K562 (cell line): ENCODE measurements at regions not wholly inside any gene's neighbourhood (a gene's known extent, or its start where the extent isn't known, plus 50 kb on each side); places are given as distances from the start of the nearest gene placed in this dataset.

Source experiments
- ARID3A ChIP-seq: IDR thresholded peaks from 2 replicates; pipeline ENCODE4 v1.6.1; 2012; ENCODE audit warnings: low read depth, low read length, improper control_type of control experiment, borderline replicate concordance
- ASH1L ChIP-seq: fragments of 450-650 bp; IDR thresholded peaks from 2 replicates; pipeline ENCODE4 v1.6.1; 2018; ENCODE audit warnings: borderline replicate concordance, mild to moderate bottlenecking, low read depth; ENCODE audit not compliant: partially characterized antibody
- CEBPZ ChIP-seq: fragments of 150-350 bp; IDR thresholded peaks from 2 replicates; pipeline ENCODE4 v1.6.1; 2014; ENCODE audit warnings: low read depth, mild to moderate bottlenecking, low read length, borderline replicate concordance
- CHCHD3 ChIP-seq: fragments of 250-450 bp; sonication (Bioruptor Pico); IDR thresholded peaks from 2 replicates; pipeline ENCODE4 v2.1.2; 2022; ENCODE audit warnings: mild to moderate bottlenecking
- HOXB6 ChIP-seq: fragments of 250-450 bp; sonication (Bioruptor Pico); IDR thresholded peaks from 2 replicates; pipeline ENCODE4 v1.5.1; 2022; ENCODE audit warnings: mild to moderate bottlenecking, borderline replicate concordance
- MAFF ChIP-seq: IDR thresholded peaks from 2 replicates; pipeline ENCODE4 v1.6.1; 2012; ENCODE audit warnings: low read length, improper control_type of control experiment
- NBN ChIP-seq: fragments of 450-650 bp; IDR thresholded peaks from 2 replicates; pipeline ENCODE4 v1.6.1; 2016; ENCODE audit warnings: low read depth, mild to moderate bottlenecking
- PHF20 ChIP-seq: fragments of 450-650 bp; IDR thresholded peaks from 2 replicates; pipeline ENCODE4 v1.6.1; 2018; ENCODE audit not compliant: partially characterized antibody
- POLR2B ChIP-seq: fragments of 450-650 bp; IDR thresholded peaks from 2 replicates; pipeline ENCODE4 v1.6.1; 2018; ENCODE audit warnings: low read depth; ENCODE audit not compliant: partially characterized antibody
- RNF2 ChIP-seq: sonication (generic); IDR thresholded peaks from 2 replicates; pipeline ENCODE4 v1.6.1; 2016
- SPI1 ChIP-seq: IDR thresholded peaks from 2 replicates; pipeline ENCODE4 v1.6.1; 2011; ENCODE audit warnings: low read depth, low read length, control low read depth, borderline replicate concordance
- SRSF1 ChIP-seq: fragments of 200-400 bp; formaldehyde crosslinking; IDR thresholded peaks from 2 replicates; pipeline ENCODE4 v1.6.1; 2017; ENCODE audit warnings: mild to moderate bottlenecking, low read depth, low read length, moderate library complexity
- TCF7L2 ChIP-seq: fragments of 150-350 bp; IDR thresholded peaks from 2 replicates; pipeline ENCODE4 v1.6.1; 2016; ENCODE audit warnings: low read depth, mild to moderate bottlenecking, low read length, moderate library complexity
- ZFP1 ChIP-seq: fragments of 450-650 bp; formaldehyde crosslinking; IDR thresholded peaks from 2 replicates; pipeline ENCODE4 v1.4.0; 2020; ENCODE audit warnings: mild to moderate bottlenecking, mixed read lengths
- ZNF609 ChIP-seq: sonication (generic); formaldehyde crosslinking; IDR thresholded peaks from 2 replicates; pipeline ENCODE4 v1.8.1; 2023; ENCODE audit warnings: missing genetic modification reagents, mild to moderate bottlenecking, borderline replicate concordance
- ZNF655 ChIP-seq: fragments of 250-450 bp; sonication (Bioruptor Pico); IDR thresholded peaks from 2 replicates; pipeline ENCODE4 v1.5.0; 2021
- ZSCAN29 ChIP-seq: fragments of 450-650 bp; IDR thresholded peaks from 2 replicates; pipeline ENCODE4 v1.6.1; 2017

- TF ChIP-seq ZNF655, result no peak
- no peak for TF ChIP-seq HOXB6
- peak; percentile 11; the same call in 1 of the 2 replicates for TF ChIP-seq MAFF
- TF ChIP-seq SRSF1, result no peak
- TF ChIP-seq ZFP1 (CRISPR knock-in tag), result no peak
- no peak for TF ChIP-seq POLR2B
- no peak for TF ChIP-seq CHCHD3 (CRISPR knock-in tag)
- no peak for TF ChIP-seq SPI1
- TF ChIP-seq ARID3A, result peak; percentile 79; the same call in 1 of the 2 replicates
- no peak for TF ChIP-seq ASH1L
- no peak for TF ChIP-seq ZSCAN29
- TF ChIP-seq RNF2, result peak; percentile 50; the same call in 1 of the 2 replicates
- no peak for TF ChIP-seq CEBPZ
- peak; percentile 75 for TF ChIP-seq NBN
- no peak for TF ChIP-seq TCF7L2
- TF ChIP-seq ZNF609 (CRISPR knock-in tag), result no peak
- TF ChIP-seq PHF20, result no peak
These were observed 128.3 kb downstream of the MAP3K7 start (continued) for GRCh38 chr6:90458353-90459224.
